ENCODE measurements at regions not wholly inside any gene's neighbourhood (a gene's known extent, or its start where the extent isn't known, plus 50 kb on each side); places are given as distances from the start of the nearest gene placed in this dataset.

- CTCF ChIA-PET: interaction anchor here (1.0 kb wide), 1 partner anchor 11 kb away, joined by 3 read pairs; no protein-coding TSS in a partner anchor
- TF ChIP-seq CTCF (IDR thresholded peaks at IDR 0.05; ENCODE audit: control extremely low read depth, extremely low read depth, low read depth, missing control alignments): no peak
- no peak for DNase-seq (ENCODE audit: extremely low spot score)
- POLR2A ChIA-PET: no interaction called here
Measured at GRCh38 chr7:68025369-68025768, 1028.7 kb downstream of the TYW1 start.

GRCh38 chr7:68030530-68030929, 1033.9 kb downstream of the TYW1 start:
- ChIA-PET POLR2A (no interaction called here), CTCF (no interaction called here)

GRCh38 chr7:68031180-68031943, 1034.7 kb downstream of the TYW1 start:
- POLR2A ChIA-PET: no interaction called here
- CTCF ChIA-PET: no interaction called here

More at GRCh38 chr7:68030530-68030929, 1033.9 kb downstream of the TYW1 start:
- no peak for TF ChIP-seq CTCF (IDR thresholded peaks at IDR 0.05; ENCODE audit: control extremely low read depth, extremely low read depth, low read depth, missing control alignments)
- no peak for DNase-seq (ENCODE audit: extremely low spot score)

GRCh38 chr7:68038621-68039314, 1042.1 kb downstream of the TYW1 start:
- no peak for DNase-seq (ENCODE audit: extremely low spot score)
- TF ChIP-seq CTCF (IDR thresholded peaks at IDR 0.05; ENCODE audit: control extremely low read depth, extremely low read depth, low read depth, missing control alignments): no peak
- POLR2A ChIA-PET: no interaction called here
- CTCF ChIA-PET: no interaction called here

More at GRCh38 chr7:68031180-68031943, 1034.7 kb downstream of the TYW1 start:
- DNase-seq (ENCODE audit: extremely low spot score): no peak
- no peak for TF ChIP-seq CTCF (IDR thresholded peaks at IDR 0.05; ENCODE audit: control extremely low read depth, extremely low read depth, low read depth, missing control alignments)

- no peak for TF ChIP-seq CTCF (IDR thresholded peaks at IDR 0.05; ENCODE audit: control extremely low read depth, extremely low read depth, low read depth, missing control alignments)
- POLR2A ChIA-PET: no interaction called here
- CTCF ChIA-PET: no interaction called here
Measured at GRCh38 chr7:68041554-68041953, 1044.9 kb downstream of the TYW1 start.

GRCh38 chr7:68043546-68043945, 1046.9 kb downstream of the TYW1 start:
- CTCF ChIA-PET: no interaction called here
- no peak for DNase-seq (ENCODE audit: extremely low spot score)
- no peak for TF ChIP-seq CTCF (IDR thresholded peaks at IDR 0.05; ENCODE audit: control extremely low read depth, extremely low read depth, low read depth, missing control alignments)
- POLR2A ChIA-PET: no interaction called here

More at GRCh38 chr7:68041554-68041953, 1044.9 kb downstream of the TYW1 start:
- DNase-seq (ENCODE audit: extremely low spot score): no peak
